Stomach (tissue), 8 donors: ENCODE measurements at regions not wholly inside any gene's neighbourhood (a gene's known extent, or its start where the extent isn't known, plus 50 kb on each side); places are given as distances from the start of the nearest gene placed in this dataset.

Source experiments
- DNase-seq, 2 donors: peaks; one replicate each; pipeline versions ENCODE4 v3.0.0 to v3.0.0-alpha.2; 2013 to 2019
- H3K27ac ChIP-seq, 5 donors: fragments of 200-600 bp in 4 of 5; sonication (generic) in 4 of 5; one replicate each; pipeline ENCODE4 v1.5.1; 2013 to 2019; ENCODE audit warnings: mild to moderate bottlenecking in 1 of 5, moderate library complexity in 1 of 5
- H3K27me3 ChIP-seq, 3 donors: fragments of 200-600 bp; sonication (generic); one replicate each; pipeline ENCODE4 v1.5.1; 2017 to 2019; ENCODE audit warnings: mixed run types in 1 of 3
- H3K36me3 ChIP-seq, 4 donors: fragments of 200-600 bp; sonication (generic); 1 replicate in 3 of 4; 2 replicates in 1 of 4; pipeline ENCODE4 v1.5.1; 2016 to 2019
- H3K4me1 ChIP-seq, 4 donors: fragments of 200-600 bp; sonication (generic); one replicate each; pipeline ENCODE4 v1.5.1; 2016 to 2019
- H3K4me3 ChIP-seq, 4 donors: fragments of 200-600 bp; sonication (generic) in 3 of 4; one replicate each; pipeline ENCODE4 v1.5.1; 2016 to 2019; ENCODE audit warnings: mild to moderate bottlenecking in 1 of 4
- H3K9me3 ChIP-seq, 4 donors: fragments of 200-600 bp; sonication (generic); one replicate each; pipeline ENCODE4 v1.5.1; 2016 to 2019
- EP300 ChIP-seq: sonication (generic); formaldehyde crosslinking; IDR thresholded peaks from one replicate; pipeline ENCODE4 v1.6.1; 2017; ENCODE audit warnings: antibody characterized with exemption
- POLR2A ChIP-seq, 4 donors: fragments of 450-650 bp; IDR thresholded peaks; one replicate each; pipeline ENCODE4 v1.6.1; 2016; ENCODE audit warnings: antibody characterized with exemption in 4 of 4, control low read depth in 2 of 4, mild to moderate bottlenecking in 1 of 4, moderate library complexity in 1 of 4
- POLR2AphosphoS5 ChIP-seq, 3 donors: sonication (generic); formaldehyde crosslinking; IDR thresholded peaks; one replicate each; pipeline ENCODE4 v1.6.1; 2016; ENCODE audit warnings: antibody characterized with exemption in 3 of 3
- WGBS, 5 donors: extraction: QIAGEN DNeasy Blood & Tissue Kit in 3 of 5; methylation state at CpG; one replicate each; pipeline versions ENCODE4 v1.1.5 to v1.1.7; 2013 to 2018; 5-methylcytosine and 5-hydroxymethylcytosine counted together
- intact Hi-C: fragments of 100-400 bp; cut with DNase I; formaldehyde crosslinking; loops from one replicate; pipeline ENCODE4 v1.15.1; 2023; ENCODE audit warnings: low total_unique reads
- TF ChIP-seq, protein P1 (sequence below), 7 experiments: fragments of 450-650 bp in 4 of 7; fragments of 200-600 bp in 3 of 7; sonication (generic) in 3 of 7; IDR thresholded peaks; one replicate each; pipeline ENCODE4 v1.5.1; 2016 to 2019; ENCODE audit warnings: antibody characterized with exemption in 7 of 7, control low read depth in 2 of 7, mild to moderate bottlenecking in 1 of 7
- donor health status: healthy with polysubstance abuse.
- donor health status: Bipolar disorder and iron deficiency.
- donor health status: healthy.

DNA sequence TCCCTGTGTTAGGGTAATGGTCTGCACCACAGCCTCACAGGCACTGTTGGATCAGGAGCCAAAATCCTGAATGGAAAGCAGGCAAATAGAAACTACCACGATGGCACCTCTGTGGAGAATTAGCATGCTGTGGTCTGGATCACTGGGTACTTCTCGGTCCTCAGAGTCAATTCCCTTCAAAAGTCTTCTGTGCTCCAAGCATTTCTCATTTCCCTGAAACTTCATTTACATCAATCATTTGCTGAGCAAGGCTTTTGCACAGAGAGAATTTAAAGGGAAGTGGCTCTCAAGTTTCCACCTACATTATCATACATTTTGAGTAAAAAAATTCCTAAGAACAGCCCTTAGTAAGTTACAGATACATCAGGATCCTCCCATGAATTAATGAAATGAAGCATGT lies 293.9 kb upstream of the NPSR1 start:
- Histone ChIP-seq H3K4me1 (no peaks in the 10 kb centered on the region), H3K4me3 (no peak overlapping the region), H3K36me3 (no peaks in the 10 kb centered on the region), H3K9me3 (no peaks in the 10 kb centered on the region), H3K27me3 (no peaks in the 10 kb centered on the region), H3K27ac (no peak overlapping the region)
- no peak for DNase-seq
- intact Hi-C loops: no loop called here
- 64 to 80% (median 66%) methylated on average over 2 of the region's 2 CpGs for WGBS, 5 donors
- no peak for TF ChIP-seq POLR2AphosphoS5 (IDR thresholded peaks at IDR 0.05)
- TF ChIP-seq, protein P1, sequence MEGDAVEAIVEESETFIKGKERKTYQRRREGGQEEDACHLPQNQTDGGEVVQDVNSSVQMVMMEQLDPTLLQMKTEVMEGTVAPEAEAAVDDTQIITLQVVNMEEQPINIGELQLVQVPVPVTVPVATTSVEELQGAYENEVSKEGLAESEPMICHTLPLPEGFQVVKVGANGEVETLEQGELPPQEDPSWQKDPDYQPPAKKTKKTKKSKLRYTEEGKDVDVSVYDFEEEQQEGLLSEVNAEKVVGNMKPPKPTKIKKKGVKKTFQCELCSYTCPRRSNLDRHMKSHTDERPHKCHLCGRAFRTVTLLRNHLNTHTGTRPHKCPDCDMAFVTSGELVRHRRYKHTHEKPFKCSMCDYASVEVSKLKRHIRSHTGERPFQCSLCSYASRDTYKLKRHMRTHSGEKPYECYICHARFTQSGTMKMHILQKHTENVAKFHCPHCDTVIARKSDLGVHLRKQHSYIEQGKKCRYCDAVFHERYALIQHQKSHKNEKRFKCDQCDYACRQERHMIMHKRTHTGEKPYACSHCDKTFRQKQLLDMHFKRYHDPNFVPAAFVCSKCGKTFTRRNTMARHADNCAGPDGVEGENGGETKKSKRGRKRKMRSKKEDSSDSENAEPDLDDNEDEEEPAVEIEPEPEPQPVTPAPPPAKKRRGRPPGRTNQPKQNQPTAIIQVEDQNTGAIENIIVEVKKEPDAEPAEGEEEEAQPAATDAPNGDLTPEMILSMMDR (IDR thresholded peaks at IDR 0.05): no peak
- no peak for TF ChIP-seq EP300
- no peak for TF ChIP-seq POLR2A (IDR thresholded peaks at IDR 0.05)

DNA sequence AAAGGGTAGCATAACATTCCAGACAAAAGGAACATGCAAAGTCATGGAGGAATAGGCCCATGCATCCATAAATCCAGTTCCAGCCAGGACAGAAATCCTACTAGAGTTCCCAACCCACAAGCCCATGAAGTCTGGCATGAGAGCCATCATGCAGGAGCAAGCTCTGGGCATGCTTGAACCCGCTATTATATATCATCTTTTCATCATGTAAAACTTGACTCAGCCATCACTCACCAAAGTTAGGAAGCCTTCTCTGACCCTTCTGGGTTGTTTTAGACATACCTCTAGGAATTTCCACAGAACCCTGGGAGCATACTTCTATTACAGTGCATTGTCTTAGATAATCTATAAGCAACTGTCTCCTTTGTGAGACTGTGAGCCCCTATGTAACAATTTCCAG lies 293.0 kb upstream of the NPSR1 start:
- intact Hi-C loops: no loop called here
- no peak for TF ChIP-seq EP300
- no peak for TF ChIP-seq POLR2AphosphoS5 (IDR thresholded peaks at IDR 0.05)
- TF ChIP-seq, protein P1 (IDR thresholded peaks at IDR 0.05): no peak
- no peak for TF ChIP-seq POLR2A (IDR thresholded peaks at IDR 0.05)
- Histone ChIP-seq H3K36me3 (no peaks in the 10 kb centered on the region), H3K4me3 (no peak overlapping the region), H3K27ac (no peak overlapping the region), H3K4me1 (no peaks in the 10 kb centered on the region), H3K27me3 (no peaks in the 10 kb centered on the region), H3K9me3 (no peaks in the 10 kb centered on the region)
- WGBS, 5 donors: 80 to 89% (median 82%) methylated on average over 1 of the region's 1 CpG
- DNase-seq: no peak

DNA sequence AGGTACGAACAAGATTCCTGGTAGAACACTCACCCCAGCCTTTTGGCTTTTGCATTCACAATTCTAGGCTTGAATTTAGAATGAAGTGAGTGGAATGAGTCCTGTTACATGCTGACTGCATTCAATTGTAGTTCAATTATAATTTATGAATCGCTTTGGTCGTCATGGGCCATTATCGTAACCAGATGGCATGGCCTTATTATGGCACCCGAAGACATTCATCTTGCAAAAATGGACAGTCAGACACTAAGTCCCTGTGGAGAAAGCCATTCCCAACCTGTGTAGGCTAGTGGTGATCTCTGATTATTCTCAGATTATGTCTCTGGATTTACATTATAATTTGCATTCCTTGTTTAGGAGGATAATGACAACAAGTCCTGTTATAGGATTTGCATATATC lies 292.4 kb upstream of the NPSR1 start:
- Histone ChIP-seq H3K27ac (no peak overlapping the region), H3K4me1 (no peaks in the 10 kb centered on the region), H3K4me3 (no peak overlapping the region), H3K9me3 (no peaks in the 10 kb centered on the region), H3K27me3 (no peaks in the 10 kb centered on the region), H3K36me3 (no peaks in the 10 kb centered on the region)
- TF ChIP-seq EP300 (no peak), POLR2A (IDR thresholded peaks at IDR 0.05) (no peak), POLR2AphosphoS5 (IDR thresholded peaks at IDR 0.05) (no peak)
- TF ChIP-seq, protein P1 (IDR thresholded peaks at IDR 0.05): no peak
- WGBS, 5 donors: 92 to 94% (median 93%) methylated on average over 5 of the region's 5 CpGs
- DNase-seq: no peak
- intact Hi-C loops: no loop called here

DNA sequence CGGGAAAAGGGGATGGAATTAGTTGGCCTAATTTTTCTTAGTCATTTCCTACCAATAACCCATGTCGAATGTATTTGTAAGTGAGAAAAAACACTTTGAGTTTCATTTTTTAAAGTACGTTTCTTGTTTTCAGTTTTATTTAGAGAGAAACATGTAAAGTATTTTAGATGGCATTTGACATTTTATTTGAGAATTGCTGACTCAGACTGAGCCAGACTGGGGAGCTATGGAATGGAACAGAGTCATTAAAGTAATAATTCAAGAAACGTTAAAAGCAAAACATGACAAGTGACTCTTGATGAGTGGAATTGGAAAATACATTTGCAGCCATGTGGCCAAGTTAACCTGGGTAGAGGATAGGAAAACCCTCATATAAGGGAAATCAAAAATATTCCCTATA lies 286.1 kb upstream of the NPSR1 start:
- Histone ChIP-seq H3K4me3 (no peak overlapping the region), H3K27ac (no peak overlapping the region), H3K36me3 (no peaks in the 10 kb centered on the region), H3K4me1 (no peaks in the 10 kb centered on the region), H3K27me3 (no peaks in the 10 kb centered on the region), H3K9me3 (peaks cover 0 to 6% (median 3%) of the 10 kb centered on the region in 4 donors)
- TF ChIP-seq, protein P1 (IDR thresholded peaks at IDR 0.05): no peak
- no peak for TF ChIP-seq POLR2AphosphoS5 (IDR thresholded peaks at IDR 0.05)
- 83 to 92% (median 86%) methylated on average over 4 of the region's 4 CpGs for WGBS, 5 donors
- intact Hi-C loops: no loop called here
- DNase-seq: no peak

DNA sequence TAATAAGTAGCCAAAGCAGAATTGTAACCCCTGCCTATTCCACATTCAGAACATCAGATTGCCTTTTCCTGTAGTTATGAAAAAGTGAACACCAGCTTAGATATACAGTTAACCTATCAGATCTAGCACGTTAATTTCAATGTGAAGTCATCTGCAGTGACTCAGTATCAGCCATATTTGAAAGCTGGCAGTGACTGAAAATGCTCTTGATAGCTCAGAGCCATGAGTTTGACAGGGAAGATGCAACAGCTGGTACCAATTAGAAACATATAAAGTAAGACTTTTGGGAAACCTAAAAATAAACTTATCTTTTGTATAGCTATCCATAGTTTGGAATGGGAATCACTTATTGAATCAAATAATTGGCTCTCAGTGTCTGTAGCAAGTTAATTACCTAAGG lies 284.1 kb upstream of the NPSR1 start:
- DNase-seq: no peak
- intact Hi-C loops: no loop called here

More for the DNA sequence above, 284.1 kb upstream of the NPSR1 start:
- 50 to 69% (median 54%) methylated on average over 1 of the region's 1 CpG for WGBS, 5 donors
- no peaks in the 10 kb centered on the region for H3K27me3 ChIP-seq
- no peak overlapping the region for H3K4me3 ChIP-seq
- H3K4me1 ChIP-seq: no peaks in the 10 kb centered on the region
- no peak for TF ChIP-seq POLR2A (IDR thresholded peaks at IDR 0.05)
- TF ChIP-seq EP300: no peak
- TF ChIP-seq, protein P1 (IDR thresholded peaks at IDR 0.05): no peak
- no peak for TF ChIP-seq POLR2AphosphoS5 (IDR thresholded peaks at IDR 0.05)
- no peaks in the 10 kb centered on the region for H3K36me3 ChIP-seq
- peaks cover 0 to 12% (median 8%) of the 10 kb centered on the region in 4 donors for H3K9me3 ChIP-seq
- H3K27ac ChIP-seq: no peak overlapping the region
